Endothelial cell of umbilical vein (primary cell): ENCODE measurements at regions not wholly inside any gene's neighbourhood (a gene's known extent, or its start where the extent isn't known, plus 50 kb on each side); places are given as distances from the start of the nearest gene placed in this dataset.

Experiments
- BruUV-seq: library from RNA; stranded (reverse); fragments of 400-500 nt; replicated peaks from 2 replicates; lab custom pipeline; 2021; lab: Mats Ljungman, UMichigan
- CTCF ChIA-PET: fragments of 300-600, 350-600 bp; sonication (Branson Sonifier 250); formaldehyde crosslinking; loops from one replicate; lab custom pipeline; 2021; ENCODE audit warnings: antibody characterized with exemption, inconsistent platforms; lab: Charles Lee
- POLR2A ChIA-PET: fragments of 300-600, 350-600 bp; sonication (Branson Sonifier 250); formaldehyde crosslinking; loops from one replicate; lab custom pipeline; 2021; ENCODE audit warnings: antibody characterized with exemption, inconsistent platforms; lab: Charles Lee
- DNase-seq: peaks from one replicate; pipeline ENCODE4 v3.0.0-alpha.2; 2011; ENCODE audit warnings: low read depth, low spot score
- FAIRE-seq: peaks from 2 replicates; lab custom pipeline; 2011; peaks lifted over from hg19 to GRCh38; lab: Jason Lieb, UNC
- H2AFZ ChIP-seq: 2 replicates; pipeline ENCODE4 v1.6.0; 2012; ENCODE audit warnings: low read depth, low read length, control low read depth, inconsistent platforms
- H3K27ac ChIP-seq: 2 replicates; pipeline ENCODE4 v1.5.1; 2011; ENCODE audit warnings: low read depth, mild to moderate bottlenecking, control low read depth, low read length, moderate library complexity; ENCODE audit not compliant: insufficient read depth
- H3K27me3 ChIP-seq, 2 experiments: 2 replicates each; pipeline versions ENCODE4 v1.6.0 to v1.6.1; 2011; ENCODE audit warnings: low read length in 2 of 2, mixed read lengths in 1 of 2; ENCODE audit not compliant: control insufficient read depth in 2 of 2, insufficient read depth in 2 of 2
- H3K36me3 ChIP-seq, 2 experiments: 2 replicates in 1 of 2; 3 replicates in 1 of 2; pipeline ENCODE4 v1.5.1; 2011; ENCODE audit warnings: low read length in 2 of 2, mild to moderate bottlenecking in 1 of 2, moderate library complexity in 1 of 2; ENCODE audit not compliant: control insufficient read depth in 2 of 2, insufficient read depth in 2 of 2; ENCODE audit errors: extremely low read depth in 1 of 2
- H3K4me1 ChIP-seq: 3 replicates; pipeline ENCODE4 v1.5.1; 2011; ENCODE audit warnings: mild to moderate bottlenecking, low read length; ENCODE audit not compliant: control insufficient read depth, insufficient read depth; ENCODE audit errors: extremely low read depth
- H3K4me2 ChIP-seq: 2 replicates; pipeline ENCODE4 v1.6.1; 2011; ENCODE audit warnings: low read length, control low read depth, mixed read lengths; ENCODE audit not compliant: insufficient read depth
- H3K4me3 ChIP-seq, 3 experiments: fragments of 200-600 bp in 1 of 3; sonication (generic), shearing (Covaris generic) in 1 of 3; replicated peaks in 1 of 3; 2 replicates each; pipeline ENCODE4 v1.5.1; 2011 to 2016; ENCODE audit warnings: control low read depth in 3 of 3, low read length in 3 of 3, mild to moderate bottlenecking in 2 of 3, inconsistent platforms in 1 of 3, low read depth in 1 of 3, moderate library complexity in 1 of 3; ENCODE audit not compliant: insufficient read depth in 1 of 3
- H3K79me2 ChIP-seq: 2 replicates; pipeline ENCODE4 v1.6.0; 2012; ENCODE audit warnings: low read length, inconsistent platforms; ENCODE audit not compliant: control insufficient read depth, insufficient read depth
- H3K9ac ChIP-seq: replicated peaks from 2 replicates; pipeline ENCODE3; 2011; ENCODE audit warnings: low read length, control low read depth; ENCODE audit not compliant: insufficient read depth; ENCODE audit errors: extremely low read depth
- H3K9me1 ChIP-seq: replicated peaks from 3 replicates; pipeline ENCODE4 v1.6.0; 2011; ENCODE audit warnings: mild to moderate bottlenecking, low read length; ENCODE audit not compliant: control insufficient read depth, insufficient read depth; ENCODE audit errors: extremely low read depth
- H3K9me3 ChIP-seq: replicated peaks from 2 replicates; pipeline ENCODE4 v1.5.1; 2012; ENCODE audit warnings: low read length, inconsistent platforms; ENCODE audit not compliant: control insufficient read depth, insufficient read depth
- H4K20me1 ChIP-seq: replicated peaks from 2 replicates; pipeline ENCODE3; 2011; ENCODE audit warnings: mild to moderate bottlenecking, low read length; ENCODE audit not compliant: control insufficient read depth, insufficient read depth; ENCODE audit errors: extremely low read depth
- CTCF ChIP-seq, 2 donors: IDR thresholded peaks; 1 replicate in 1 of 2; 2 replicates in 1 of 2; pipeline ENCODE4 v1.5.1; 2011; ENCODE audit warnings: low read length in 2 of 2, mild to moderate bottlenecking in 2 of 2, moderate library complexity in 2 of 2, control low read depth in 1 of 2, inconsistent platforms in 1 of 2, low read depth in 1 of 2; ENCODE audit not compliant: insufficient read depth in 1 of 2; ENCODE audit errors: extremely low read depth in 1 of 2
- EZH2 ChIP-seq: IDR thresholded peaks from 2 replicates; pipeline ENCODE4 v1.6.1; 2012; ENCODE audit warnings: borderline replicate concordance, low read depth, mild to moderate bottlenecking, moderate library complexity, low read length, inconsistent platforms; ENCODE audit not compliant: severe bottlenecking
- JUN ChIP-seq: IDR thresholded peaks from 2 replicates; pipeline ENCODE4 v1.6.1; 2011; ENCODE audit warnings: borderline replicate concordance, low read depth; ENCODE audit not compliant: insufficient read length, insufficient read depth
- MYC ChIP-seq: IDR thresholded peaks from one replicate; pipeline ENCODE4 v1.6.1; 2011; ENCODE audit warnings: mild to moderate bottlenecking, low read depth, low read length
- POLR2A ChIP-seq: IDR thresholded peaks from 2 replicates; pipeline ENCODE4 v1.6.1; 2012; ENCODE audit warnings: low read depth, mild to moderate bottlenecking, control low read depth, low read length
- POLR2AphosphoS5 ChIP-seq: IDR thresholded peaks from 2 replicates; pipeline ENCODE4 v1.6.1; 2012; ENCODE audit warnings: low read depth, mild to moderate bottlenecking, control low read depth, low read length, moderate library complexity; ENCODE audit not compliant: insufficient read depth
- dilution Hi-C: fragments of 300-500 bp; cut with MboI; formaldehyde crosslinking; loops from one replicate; pipeline ENCODE4 v1.15.0; 2019; ENCODE audit warnings: low sequenced_read_pairs; ENCODE audit not compliant: extremely low pct_ligation_motif_present
- intact Hi-C: fragments of 100-400 bp; cut with micrococcal nuclease; formaldehyde crosslinking; loops from one replicate; pipeline ENCODE4 v1.10.0; 2022
- TF ChIP-seq, protein P1 (sequence below): IDR thresholded peaks from 2 replicates; pipeline ENCODE4 v1.6.1; 2011; ENCODE audit not compliant: insufficient read depth, insufficient read length

GRCh38 chr20:62580052-62580451, 62.3 kb upstream of the SLCO4A1 start:
- H3K4me2 ChIP-seq: no peak overlapping the region
- DNase-seq (no peak), FAIRE-seq (no peak)
- no peak overlapping the region for H3K27ac ChIP-seq
- no peaks in the 10 kb centered on the region for H3K36me3 ChIP-seq
- no peaks in the 10 kb centered on the region for H3K79me2 ChIP-seq
- H3K9ac ChIP-seq: no peak overlapping the region
- H3K4me1 ChIP-seq: no peaks in the 10 kb centered on the region
- no peak overlapping the region for H3K4me3 ChIP-seq
- no TSS peak for BruUV-seq
- no peaks in the 10 kb centered on the region for H3K9me3 ChIP-seq
- dilution Hi-C loops: no loop called here
- no peaks in the 10 kb centered on the region for H3K9me1 ChIP-seq
- H3K27me3 ChIP-seq: peaks cover 4 to 12% of the 10 kb centered on the region in 2 experiments
- intact Hi-C loops: no loop called here
- ChIA-PET CTCF (no interaction called here), POLR2A (no interaction called here)
- TF ChIP-seq, protein P1, sequence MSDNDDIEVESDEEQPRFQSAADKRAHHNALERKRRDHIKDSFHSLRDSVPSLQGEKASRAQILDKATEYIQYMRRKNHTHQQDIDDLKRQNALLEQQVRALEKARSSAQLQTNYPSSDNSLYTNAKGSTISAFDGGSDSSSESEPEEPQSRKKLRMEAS: no peak
- TF ChIP-seq MYC (no peak), POLR2AphosphoS5 (no peak)
- H2AFZ ChIP-seq: no peak overlapping the region
- no peaks in the 10 kb centered on the region for H4K20me1 ChIP-seq

- peaks cover 4 to 12% of the 10 kb centered on the region in 2 experiments for H3K27me3 ChIP-seq
These were observed 61.6 kb upstream of the SLCO4A1 start for GRCh38 chr20:62580733-62581132.

More at GRCh38 chr20:62580733-62581132, 61.6 kb upstream of the SLCO4A1 start:
- Histone ChIP-seq H3K9ac (no peak overlapping the region), H3K79me2 (no peaks in the 10 kb centered on the region), H3K9me3 (no peaks in the 10 kb centered on the region), H2AFZ (no peak overlapping the region), H3K4me3 (no peak overlapping the region), H3K9me1 (no peaks in the 10 kb centered on the region), H3K36me3 (no peaks in the 10 kb centered on the region), H3K4me2 (no peak overlapping the region), H3K27ac (no peak overlapping the region), H4K20me1 (no peaks in the 10 kb centered on the region), H3K4me1 (no peaks in the 10 kb centered on the region)
- TF ChIP-seq EZH2 (no peak), POLR2AphosphoS5 (no peak), JUN (no peak), CTCF (IDR thresholded peaks at IDR 0.05; ENCODE audit: extremely low read depth in 1 of 2, insufficient read depth in 1 of 2, low read depth in 1 of 2, low read length in 2 of 2) (no peak), POLR2A (no peak)
- TF ChIP-seq, protein P1: no peak
- no TSS peak for BruUV-seq
- CTCF ChIA-PET: no interaction called here
- intact Hi-C loops (no loop called here), dilution Hi-C loops (no loop called here)
- DNase-seq: no peak
- POLR2A ChIA-PET: no interaction called here
- no peak for FAIRE-seq
